ENCODE measurements at regions not wholly inside any gene's neighbourhood (a gene's known extent, or its start where the extent isn't known, plus 50 kb on each side); places are given as distances from the start of the nearest gene placed in this dataset.
A peak's percentile ranks its signal among the peaks of the same experiment; 100 is the strongest.

DNA sequence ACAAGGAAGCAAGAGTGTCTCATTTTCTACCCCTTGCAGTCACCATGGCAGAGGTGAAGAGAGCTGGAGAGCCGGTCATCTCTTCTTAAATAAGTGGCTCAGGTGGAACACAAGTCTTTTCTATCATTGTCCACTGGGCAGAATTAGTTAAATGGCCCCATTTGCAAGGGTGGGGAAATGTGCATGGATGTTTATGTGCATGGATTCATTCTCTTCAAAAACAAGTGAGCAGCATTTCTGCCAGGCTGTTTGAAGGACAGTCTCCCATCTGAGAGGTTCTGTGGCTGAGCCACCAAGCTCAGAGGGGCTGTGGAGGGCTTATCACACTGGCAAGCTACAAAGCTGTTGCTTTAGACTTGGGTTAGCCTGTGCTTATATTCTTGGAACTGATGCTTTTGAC lies 370.3 kb upstream of the MTPN start:
- Mint-ChIP-seq H3K27ac (no peak overlapping the region), H3K36me3 (ENCODE audit: low read depth) (no peaks in the 10 kb centered on the region), H3K4me1 (peaks cover 2% of the 10 kb centered on the region), H3K9me3 (no peaks in the 10 kb centered on the region), H3K4me3 (no peak overlapping the region), H3K27me3 (ENCODE audit: low read depth) (no peaks in the 10 kb centered on the region)
- TF ChIP-seq, protein P1, sequence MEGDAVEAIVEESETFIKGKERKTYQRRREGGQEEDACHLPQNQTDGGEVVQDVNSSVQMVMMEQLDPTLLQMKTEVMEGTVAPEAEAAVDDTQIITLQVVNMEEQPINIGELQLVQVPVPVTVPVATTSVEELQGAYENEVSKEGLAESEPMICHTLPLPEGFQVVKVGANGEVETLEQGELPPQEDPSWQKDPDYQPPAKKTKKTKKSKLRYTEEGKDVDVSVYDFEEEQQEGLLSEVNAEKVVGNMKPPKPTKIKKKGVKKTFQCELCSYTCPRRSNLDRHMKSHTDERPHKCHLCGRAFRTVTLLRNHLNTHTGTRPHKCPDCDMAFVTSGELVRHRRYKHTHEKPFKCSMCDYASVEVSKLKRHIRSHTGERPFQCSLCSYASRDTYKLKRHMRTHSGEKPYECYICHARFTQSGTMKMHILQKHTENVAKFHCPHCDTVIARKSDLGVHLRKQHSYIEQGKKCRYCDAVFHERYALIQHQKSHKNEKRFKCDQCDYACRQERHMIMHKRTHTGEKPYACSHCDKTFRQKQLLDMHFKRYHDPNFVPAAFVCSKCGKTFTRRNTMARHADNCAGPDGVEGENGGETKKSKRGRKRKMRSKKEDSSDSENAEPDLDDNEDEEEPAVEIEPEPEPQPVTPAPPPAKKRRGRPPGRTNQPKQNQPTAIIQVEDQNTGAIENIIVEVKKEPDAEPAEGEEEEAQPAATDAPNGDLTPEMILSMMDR (IDR thresholded peaks at IDR 0.05; ENCODE audit: unreplicated experiment in 3 of 3) = no peak

DNA sequence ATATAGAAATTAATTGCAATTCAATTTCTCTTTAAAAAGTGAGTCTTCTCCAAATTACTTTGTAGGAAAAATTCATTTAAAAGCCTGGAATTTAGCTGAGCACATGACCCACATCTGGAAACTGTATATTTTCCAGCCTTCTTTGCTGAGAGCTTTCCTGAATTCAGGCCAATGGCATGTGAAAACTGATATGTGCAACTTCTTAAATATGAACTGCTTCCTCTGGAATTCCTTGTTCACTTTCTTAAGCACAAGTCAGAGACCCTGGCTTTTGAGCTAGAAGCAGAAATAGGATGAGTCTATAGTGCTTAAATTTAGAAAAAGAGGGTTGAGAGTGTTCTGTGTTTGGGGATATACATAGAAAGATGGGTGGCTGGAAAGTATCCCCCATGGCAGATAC lies 365.1 kb upstream of the MTPN start:
- TF ChIP-seq, protein P1 (IDR thresholded peaks at IDR 0.05; ENCODE audit: unreplicated experiment in 3 of 3) = no peak
- H3K9me3 Mint-ChIP-seq = no peaks in the 10 kb centered on the region
- H3K4me3 Mint-ChIP-seq = no peak overlapping the region
- no peaks in the 10 kb centered on the region for H3K27me3 Mint-ChIP-seq (ENCODE audit: low read depth)
- peaks cover 8% of the 10 kb centered on the region for H3K4me1 Mint-ChIP-seq
- no peaks in the 10 kb centered on the region for H3K36me3 Mint-ChIP-seq (ENCODE audit: low read depth)
- H3K27ac Mint-ChIP-seq = peak overlapping the region; percentile 78 to 84 (median 81)

DNA sequence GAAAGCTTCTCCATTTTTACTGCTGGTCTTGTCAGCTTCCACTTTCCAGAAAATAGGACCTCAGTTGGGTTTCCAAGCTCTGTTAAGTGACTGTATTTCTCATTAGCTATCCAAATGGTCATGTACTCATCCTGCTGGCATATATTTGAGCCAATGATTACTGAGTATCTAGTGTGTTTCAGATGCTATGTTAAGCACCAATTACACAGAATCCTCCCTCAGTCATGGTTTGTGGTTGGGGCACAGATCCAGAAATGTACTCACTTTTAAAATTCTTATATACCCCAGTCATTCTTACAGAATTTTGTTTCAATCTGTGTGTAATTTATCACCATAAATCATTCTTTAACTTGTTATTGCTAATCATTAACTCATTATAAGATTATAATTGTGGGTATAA lies 362.3 kb upstream of the MTPN start:
- Mint-ChIP-seq H3K27ac (no peak overlapping the region), H3K9me3 (no peaks in the 10 kb centered on the region)
- TF ChIP-seq, protein P1 (IDR thresholded peaks at IDR 0.05; ENCODE audit: unreplicated experiment in 3 of 3) = no peak

DNA sequence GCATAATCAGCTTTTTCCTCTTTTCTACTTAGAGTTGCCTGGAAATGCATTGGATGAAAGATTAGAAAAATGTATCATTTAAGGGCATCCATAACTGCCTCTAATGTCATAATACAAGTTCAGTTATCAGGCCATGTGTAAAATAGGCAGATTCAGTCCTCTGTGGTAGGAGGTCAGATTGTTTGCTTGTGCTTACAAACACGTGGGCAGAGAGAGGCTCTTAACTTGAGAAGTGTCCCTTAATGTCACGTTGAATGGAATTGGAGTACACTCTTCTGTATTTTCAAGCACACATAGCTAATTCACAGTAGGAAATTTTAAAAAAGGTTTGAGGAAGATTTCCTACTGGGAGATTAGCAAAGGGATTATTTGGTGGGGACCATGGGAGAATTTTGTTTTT lies 359.8 kb upstream of the MTPN start:
- Mint-ChIP-seq H3K36me3 (ENCODE audit: low read depth) (no peaks in the 10 kb centered on the region), H3K9me3 (no peaks in the 10 kb centered on the region), H3K4me3 (no peak overlapping the region), H3K4me1 (peaks cover 6% of the 10 kb centered on the region), H3K27ac (no peak overlapping the region), H3K27me3 (ENCODE audit: low read depth) (no peaks in the 10 kb centered on the region)
- TF ChIP-seq, protein P1 (IDR thresholded peaks at IDR 0.05; ENCODE audit: unreplicated experiment in 3 of 3) = no peak

More for the DNA sequence above, 362.3 kb upstream of the MTPN start:
- Mint-ChIP-seq H3K36me3 (ENCODE audit: low read depth) (no peaks in the 10 kb centered on the region), H3K4me1 (peaks cover 8% of the 10 kb centered on the region), H3K27me3 (ENCODE audit: low read depth) (no peaks in the 10 kb centered on the region), H3K4me3 (no peak overlapping the region)

DNA sequence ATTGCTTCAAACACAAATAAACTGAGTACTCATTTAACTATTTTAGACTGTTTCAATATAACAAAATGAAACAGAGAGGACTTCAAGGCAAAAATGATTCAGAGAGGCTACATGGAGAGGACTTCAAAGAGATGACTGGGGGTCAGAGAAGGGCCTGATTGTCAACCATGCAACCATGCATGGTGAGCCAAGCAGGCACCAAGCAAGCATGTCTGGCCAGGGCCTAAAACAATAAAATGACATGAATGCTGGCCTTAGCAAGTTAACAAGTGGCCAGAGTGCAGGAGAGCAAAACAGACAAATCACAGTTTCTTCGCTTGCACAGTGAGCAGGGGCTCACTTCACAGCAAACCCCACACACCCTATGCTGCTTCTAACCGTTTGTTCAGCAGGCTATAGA lies 356.5 kb upstream of the MTPN start:
- Mint-ChIP-seq H3K36me3 (ENCODE audit: low read depth) (no peaks in the 10 kb centered on the region), H3K4me1 (peaks cover 6% of the 10 kb centered on the region), H3K4me3 (no peak overlapping the region), H3K9me3 (no peaks in the 10 kb centered on the region), H3K27ac (peak overlapping the region in 1 of 3 experiments; percentile 14), H3K27me3 (ENCODE audit: low read depth) (no peaks in the 10 kb centered on the region)
- TF ChIP-seq, protein P1 (IDR thresholded peaks at IDR 0.05; ENCODE audit: unreplicated experiment in 3 of 3) = no peak

DNA sequence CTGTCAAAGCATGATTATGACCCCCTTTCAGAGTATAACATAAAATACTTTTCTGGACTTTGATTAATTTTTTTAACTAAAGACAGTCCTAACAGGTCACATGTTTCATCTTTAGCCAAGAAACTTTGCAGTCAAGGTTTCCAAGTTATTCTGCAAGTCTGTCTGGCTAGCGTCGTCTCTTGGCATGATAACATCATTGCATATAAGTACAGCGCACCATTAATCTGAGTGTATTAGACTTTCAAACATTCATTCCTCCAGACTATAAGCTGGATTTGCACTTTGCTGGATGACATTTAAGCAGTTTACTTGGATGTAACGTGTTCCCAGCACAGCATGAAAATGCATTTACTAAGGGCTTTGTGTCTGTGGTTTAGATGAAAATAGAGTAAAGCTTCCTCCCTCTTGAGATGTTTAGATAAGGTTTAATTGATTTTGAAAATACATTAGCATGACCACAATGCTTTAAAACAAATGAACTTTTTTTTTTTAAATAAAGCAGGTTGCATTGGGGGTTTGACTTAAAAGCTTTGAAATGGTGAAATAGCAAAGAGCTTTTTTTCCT lies 349.0 kb upstream of the MTPN start:
- peaks cover 9% of the 10 kb centered on the region for H3K4me1 Mint-ChIP-seq
- no peaks in the 10 kb centered on the region for H3K27me3 Mint-ChIP-seq (ENCODE audit: low read depth)
- peak overlapping the region in 1 of 3 experiments; percentile 38 for H3K27ac Mint-ChIP-seq
- no peaks in the 10 kb centered on the region for H3K36me3 Mint-ChIP-seq (ENCODE audit: low read depth)
- no peaks in the 10 kb centered on the region for H3K9me3 Mint-ChIP-seq
- no peak overlapping the region for H3K4me3 Mint-ChIP-seq
- TF ChIP-seq, protein P1 (IDR thresholded peaks at IDR 0.05; ENCODE audit: unreplicated experiment in 3 of 3) = no peak

Data from nephron (organoid).